ENCODE measurements at regions not wholly inside any gene's neighbourhood (a gene's known extent, or its start where the extent isn't known, plus 50 kb on each side); places are given as distances from the start of the nearest gene placed in this dataset.
"Not testable (repeated sequence)": the region's sequence is repeated elsewhere in the genome, so short reads cannot be mapped to it uniquely, and the experiment has no call there.

- intact Hi-C loops (cut with DNase I); H3K9me3 ChIP-seq (ENCODE audit: control insufficient read depth, low read length); H3K4me3 ChIP-seq (ENCODE audit: low read length in 2 of 2); H3K27me3 ChIP-seq (ENCODE audit: control insufficient read depth in 1 of 2, insufficient read depth in 2 of 2, low read length in 1 of 2); DNase-seq; H3K4me1 ChIP-seq (ENCODE audit: control insufficient read depth in 1 of 2, insufficient read depth in 2 of 2, low read length in 2 of 2); H3K36me3 ChIP-seq (ENCODE audit: control insufficient read depth in 1 of 2, insufficient read depth in 2 of 2, low read length in 1 of 2): not testable (repeated sequence)
- peak; percentile 4 for ATAC-seq (ENCODE audit: low FRiP score)
- WGBS, 2 donors: 7 to 11% methylated on average over 1 of the region's 1 CpG
- peak overlapping the region in 1 of 2 donors; percentile 44 for H3K27ac ChIP-seq (ENCODE audit: low read depth in 1 of 2, low read length in 2 of 2)
Measured at GRCh38 chr2:87453965-87454364, 293.9 kb upstream of the PLGLB2 start.

GRCh38 chr2:87454421-87454820, 293.5 kb upstream of the PLGLB2 start:
- intact Hi-C loops (cut with DNase I); H3K9me3 ChIP-seq (ENCODE audit: control insufficient read depth, low read length); H3K36me3 ChIP-seq (ENCODE audit: control insufficient read depth in 1 of 2, insufficient read depth in 2 of 2, low read length in 1 of 2); ATAC-seq (ENCODE audit: low FRiP score); H3K4me1 ChIP-seq (ENCODE audit: control insufficient read depth in 1 of 2, insufficient read depth in 2 of 2, low read length in 2 of 2); DNase-seq; H3K4me3 ChIP-seq (ENCODE audit: low read length in 2 of 2); H3K27me3 ChIP-seq (ENCODE audit: control insufficient read depth in 1 of 2, insufficient read depth in 2 of 2, low read length in 1 of 2): not testable (repeated sequence)
- WGBS, 2 donors: 21 to 26% methylated on average over 2 of the region's 2 CpGs
- peak overlapping the region; percentile 67 to 78 for H3K27ac ChIP-seq (ENCODE audit: low read depth in 1 of 2, low read length in 2 of 2)

DNA sequence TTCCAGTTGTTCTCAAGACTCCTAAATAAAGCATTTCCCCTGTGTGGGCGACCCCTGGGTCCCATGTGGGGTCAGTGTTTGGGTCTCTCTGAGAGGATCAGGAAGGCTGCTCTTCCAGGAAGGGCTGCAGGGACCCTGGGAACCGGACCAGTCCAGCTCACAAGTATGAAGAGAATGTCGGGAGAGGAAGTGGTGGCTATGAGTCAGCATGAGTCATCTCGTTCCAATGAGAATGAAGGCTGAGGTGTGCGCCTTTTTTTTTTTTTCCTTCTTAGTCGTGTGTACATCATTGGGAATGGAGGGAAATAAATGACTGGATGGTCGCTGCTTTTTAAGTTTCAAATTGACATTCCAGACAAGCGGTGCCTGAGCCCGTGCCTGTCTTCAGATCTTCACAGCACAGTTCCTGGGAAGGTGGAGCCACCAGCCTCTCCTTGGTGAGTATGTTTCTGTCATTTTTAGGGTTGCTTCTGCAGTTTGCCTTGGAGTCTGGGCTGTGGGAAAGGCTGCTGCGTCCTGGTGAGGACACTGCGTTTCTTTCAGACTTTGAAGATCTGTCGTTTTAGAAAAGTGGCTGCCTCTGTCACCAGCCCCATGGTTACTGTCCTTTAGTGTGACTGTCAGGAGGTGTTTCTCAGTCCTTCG, 292.6 kb upstream of the PLGLB2 start:
- H3K4me3 ChIP-seq (ENCODE audit: low read length in 2 of 2); H3K27me3 ChIP-seq (ENCODE audit: control insufficient read depth in 1 of 2, insufficient read depth in 2 of 2, low read length in 1 of 2); H3K9me3 ChIP-seq (ENCODE audit: control insufficient read depth, low read length); H3K4me1 ChIP-seq (ENCODE audit: control insufficient read depth in 1 of 2, insufficient read depth in 2 of 2, low read length in 2 of 2); H3K36me3 ChIP-seq (ENCODE audit: control insufficient read depth in 1 of 2, insufficient read depth in 2 of 2, low read length in 1 of 2); DNase-seq; intact Hi-C loops (cut with DNase I): not testable (repeated sequence)
- WGBS, 2 donors: 0% methylated on average over 4 to 9 of the region's 13 CpGs
- ATAC-seq (ENCODE audit: low FRiP score): peak; percentile 91
- H3K27ac ChIP-seq (ENCODE audit: low read depth in 1 of 2, low read length in 2 of 2): peak overlapping the region in 1 of 2 donors; percentile 82

DNA sequence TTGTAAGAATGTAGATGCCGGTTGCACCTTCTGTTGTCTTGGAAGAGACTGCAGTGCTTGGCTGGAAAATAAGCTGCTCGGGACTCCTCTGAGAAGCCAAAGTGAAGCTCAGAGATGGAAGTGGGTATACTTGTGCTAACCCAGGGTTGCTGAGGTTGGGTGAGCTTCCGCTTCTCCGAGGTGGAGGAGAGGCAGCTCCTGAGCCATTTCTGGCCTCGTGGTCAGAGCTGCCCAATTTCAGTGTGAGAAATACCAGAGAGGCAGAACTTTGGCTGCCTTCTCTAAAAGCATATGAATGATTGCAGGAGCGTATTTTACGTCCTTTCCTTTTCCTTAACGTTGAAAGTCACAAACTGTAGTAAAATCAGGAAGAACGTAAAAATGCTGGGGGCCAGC, 292.0 kb upstream of the PLGLB2 start:
- 0 to 3% methylated on average over 4 of the region's 9 CpGs for WGBS, 2 donors
- ATAC-seq (ENCODE audit: low FRiP score) (peak; percentile 56), DNase-seq (peak in 1 of 2 donors; percentile 60)
- intact Hi-C loops (cut with DNase I); H3K9me3 ChIP-seq (ENCODE audit: control insufficient read depth, low read length); H3K36me3 ChIP-seq (ENCODE audit: control insufficient read depth in 1 of 2, insufficient read depth in 2 of 2, low read length in 1 of 2); H3K27me3 ChIP-seq (ENCODE audit: control insufficient read depth in 1 of 2, insufficient read depth in 2 of 2, low read length in 1 of 2); H3K4me3 ChIP-seq (ENCODE audit: low read length in 2 of 2); H3K4me1 ChIP-seq (ENCODE audit: control insufficient read depth in 1 of 2, insufficient read depth in 2 of 2, low read length in 2 of 2): not testable (repeated sequence)
- H3K27ac ChIP-seq (ENCODE audit: low read depth in 1 of 2, low read length in 2 of 2): peak overlapping the region in 1 of 2 donors; percentile 82

DNA sequence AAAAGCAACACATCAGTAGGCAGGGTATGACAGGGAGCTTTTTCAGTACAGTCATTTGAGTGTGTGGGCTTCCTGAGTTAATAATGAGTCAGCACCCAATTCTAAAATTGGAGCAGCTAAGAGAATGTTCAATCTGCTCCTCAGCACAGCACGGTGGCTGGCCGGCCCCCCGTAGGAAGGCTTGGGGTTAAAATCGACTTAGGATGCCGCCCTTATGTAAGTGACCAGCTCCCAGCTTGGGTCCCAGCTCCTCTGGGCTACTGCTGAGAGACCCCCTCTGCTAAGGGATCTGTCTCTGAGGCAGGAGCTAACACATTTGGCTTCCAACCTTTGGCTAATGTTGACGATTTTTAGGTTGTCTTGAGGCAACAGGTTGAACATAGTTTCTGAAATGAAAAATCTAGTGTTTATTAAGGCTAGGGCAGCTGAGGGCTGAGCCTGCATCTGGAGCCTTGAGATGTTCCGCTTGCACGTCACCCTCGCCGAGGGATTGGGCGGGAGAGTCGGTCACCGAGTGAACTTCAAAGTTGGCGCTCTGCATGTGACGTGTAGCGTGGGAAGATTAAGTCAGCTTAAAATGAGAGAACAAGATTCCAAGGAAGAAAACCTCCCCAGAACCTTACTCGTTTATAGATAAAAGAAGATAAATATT, 291.3 kb upstream of the PLGLB2 start:
- WGBS, 2 donors: 0 to 7% methylated on average over 10 to 12 of the region's 17 CpGs
- H3K27me3 ChIP-seq (ENCODE audit: control insufficient read depth in 1 of 2, insufficient read depth in 2 of 2, low read length in 1 of 2); H3K9me3 ChIP-seq (ENCODE audit: control insufficient read depth, low read length); DNase-seq; H3K4me1 ChIP-seq (ENCODE audit: control insufficient read depth in 1 of 2, insufficient read depth in 2 of 2, low read length in 2 of 2); intact Hi-C loops (cut with DNase I); H3K36me3 ChIP-seq (ENCODE audit: control insufficient read depth in 1 of 2, insufficient read depth in 2 of 2, low read length in 1 of 2): not testable (repeated sequence)
- Histone ChIP-seq H3K4me3 (ENCODE audit: low read length in 2 of 2) (peak overlapping the region in 1 of 2 donors; percentile 54), H3K27ac (ENCODE audit: low read depth in 1 of 2, low read length in 2 of 2) (peak overlapping the region in 1 of 2 donors; percentile 79)
- ATAC-seq (ENCODE audit: low FRiP score): peak; percentile 67

- H3K27ac ChIP-seq (ENCODE audit: low read depth in 1 of 2, low read length in 2 of 2); H3K36me3 ChIP-seq (ENCODE audit: control insufficient read depth in 1 of 2, insufficient read depth in 2 of 2, low read length in 1 of 2); intact Hi-C loops (cut with DNase I); DNase-seq; H3K27me3 ChIP-seq (ENCODE audit: control insufficient read depth in 1 of 2, insufficient read depth in 2 of 2, low read length in 1 of 2); H3K9me3 ChIP-seq (ENCODE audit: control insufficient read depth, low read length); H3K4me1 ChIP-seq (ENCODE audit: control insufficient read depth in 1 of 2, insufficient read depth in 2 of 2, low read length in 2 of 2); H3K4me3 ChIP-seq (ENCODE audit: low read length in 2 of 2): not testable (repeated sequence)
- WGBS, 2 donors: 2% methylated on average over 3 of the region's 8 CpGs; no CpG with 5 or more reads in 1 of the 2 donors
- ATAC-seq (ENCODE audit: low FRiP score): peak; percentile 4
Measured at GRCh38 chr2:87457129-87457499, 290.8 kb upstream of the PLGLB2 start.

GRCh38 chr2:87458938-87459337, 288.9 kb upstream of the PLGLB2 start:
- ATAC-seq (ENCODE audit: low FRiP score); H3K9me3 ChIP-seq (ENCODE audit: control insufficient read depth, low read length); intact Hi-C loops (cut with DNase I); H3K36me3 ChIP-seq (ENCODE audit: control insufficient read depth in 1 of 2, insufficient read depth in 2 of 2, low read length in 1 of 2); H3K4me1 ChIP-seq (ENCODE audit: control insufficient read depth in 1 of 2, insufficient read depth in 2 of 2, low read length in 2 of 2); H3K27me3 ChIP-seq (ENCODE audit: control insufficient read depth in 1 of 2, insufficient read depth in 2 of 2, low read length in 1 of 2); H3K4me3 ChIP-seq (ENCODE audit: low read length in 2 of 2); DNase-seq; H3K27ac ChIP-seq (ENCODE audit: low read depth in 1 of 2, low read length in 2 of 2): not testable (repeated sequence)
- no CpG with 5 or more reads among the region's 3 CpGs for WGBS, 2 donors

DNA sequence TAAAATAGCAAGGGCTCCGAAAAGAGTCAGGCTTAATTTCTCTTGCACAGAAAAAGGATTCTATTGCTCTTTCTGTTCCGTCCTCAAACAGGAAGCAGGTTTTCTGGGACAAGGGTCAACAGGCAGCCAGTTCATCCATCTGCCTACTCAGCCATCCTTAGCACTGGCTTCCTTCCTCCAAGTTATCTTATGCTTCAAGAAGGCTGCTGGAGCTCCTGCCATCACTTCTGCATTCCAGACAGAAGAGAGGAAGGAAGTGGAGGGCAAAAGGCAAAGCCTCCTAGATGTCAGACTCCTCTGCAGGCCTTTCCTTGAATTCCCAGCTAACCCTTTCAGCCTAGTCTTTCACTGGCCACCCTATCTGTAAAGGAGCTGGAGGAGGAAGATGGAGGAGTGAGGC, 287.8 kb upstream of the PLGLB2 start:
- intact Hi-C loops (cut with DNase I); H3K4me1 ChIP-seq (ENCODE audit: control insufficient read depth in 1 of 2, insufficient read depth in 2 of 2, low read length in 2 of 2); H3K27ac ChIP-seq (ENCODE audit: low read depth in 1 of 2, low read length in 2 of 2); H3K9me3 ChIP-seq (ENCODE audit: control insufficient read depth, low read length); ATAC-seq (ENCODE audit: low FRiP score); H3K27me3 ChIP-seq (ENCODE audit: control insufficient read depth in 1 of 2, insufficient read depth in 2 of 2, low read length in 1 of 2); H3K4me3 ChIP-seq (ENCODE audit: low read length in 2 of 2); DNase-seq; H3K36me3 ChIP-seq (ENCODE audit: control insufficient read depth in 1 of 2, insufficient read depth in 2 of 2, low read length in 1 of 2): not testable (repeated sequence)
- 76 to 100% methylated on average over 1 of the region's 2 CpGs for WGBS, 2 donors

DNA sequence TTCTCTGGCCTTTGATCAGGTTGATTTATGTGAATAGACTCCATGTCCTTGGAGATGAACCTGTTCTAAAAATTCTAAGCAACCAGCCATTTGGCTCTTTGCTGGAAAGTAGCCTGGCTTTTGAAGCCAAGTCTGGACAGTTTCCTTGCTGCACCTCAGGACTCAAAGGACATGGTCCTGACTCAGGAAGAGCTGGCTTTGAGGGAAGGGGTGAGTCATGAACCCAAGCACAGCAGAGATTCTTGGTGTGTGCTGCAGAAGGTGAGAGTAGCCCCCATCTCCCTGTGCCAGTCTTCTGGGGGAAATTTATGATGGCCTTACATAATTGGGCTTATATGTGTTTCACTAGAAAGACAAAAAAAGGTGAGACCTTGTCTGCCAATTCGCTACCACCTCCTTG, 287.2 kb upstream of the PLGLB2 start:
- H3K9me3 ChIP-seq (ENCODE audit: control insufficient read depth, low read length); H3K36me3 ChIP-seq (ENCODE audit: control insufficient read depth in 1 of 2, insufficient read depth in 2 of 2, low read length in 1 of 2); H3K27me3 ChIP-seq (ENCODE audit: control insufficient read depth in 1 of 2, insufficient read depth in 2 of 2, low read length in 1 of 2); H3K27ac ChIP-seq (ENCODE audit: low read depth in 1 of 2, low read length in 2 of 2); DNase-seq; ATAC-seq (ENCODE audit: low FRiP score); H3K4me1 ChIP-seq (ENCODE audit: control insufficient read depth in 1 of 2, insufficient read depth in 2 of 2, low read length in 2 of 2); intact Hi-C loops (cut with DNase I); H3K4me3 ChIP-seq (ENCODE audit: low read length in 2 of 2): not testable (repeated sequence)
- WGBS, 2 donors: 100% methylated on average over 1 of the region's 1 CpG; no CpG with 5 or more reads in 1 of the 2 donors

Measured in aorta (tissue), 5 donors.